ENCODE measurements at regions not wholly inside any gene's neighbourhood (a gene's known extent, or its start where the extent isn't known, plus 50 kb on each side); places are given as distances from the start of the nearest gene placed in this dataset.

- Histone ChIP-seq H2AK5ac (ENCODE audit: low read length, severe bottlenecking) (no peak overlapping the region), H3K4me2 (ENCODE audit: low read length, poor library complexity, severe bottlenecking) (no peak overlapping the region), H3K36me3 (ENCODE audit: control insufficient read depth in 1 of 2, insufficient read depth in 2 of 2, low read depth in 1 of 2, low read length in 2 of 2) (no peaks in the 10 kb centered on the region), H3K14ac (ENCODE audit: low read length in 2 of 2) (no peak overlapping the region), H3K79me1 (replicated peaks; ENCODE audit: low read length, poor library complexity, severe bottlenecking) (no peaks in the 10 kb centered on the region), H3K27ac (ENCODE audit: low read length, poor library complexity, severe bottlenecking) (no peak overlapping the region), H3K18ac (ENCODE audit: low read depth in 1 of 2, low read length in 2 of 2) (no peak overlapping the region), H2BK15ac (ENCODE audit: low read depth, poor library complexity, severe bottlenecking) (no peak overlapping the region), H4K8ac (ENCODE audit: low read length) (no peak overlapping the region), H3K27me3 (ENCODE audit: control insufficient read depth in 1 of 2, insufficient read depth in 1 of 2, low read length in 2 of 2) (no peaks in the 10 kb centered on the region), H3K4ac (ENCODE audit: low read depth in 1 of 2, low read length in 2 of 2) (no peak overlapping the region), H3K23ac (ENCODE audit: low read length in 2 of 2) (no peak overlapping the region), H3K4me1 (ENCODE audit: control insufficient read depth, insufficient read depth, low read depth, low read length) (no peaks in the 10 kb centered on the region), H3K9me3 (ENCODE audit: control insufficient read depth, low read length) (no peaks in the 10 kb centered on the region), H2AFZ (ENCODE audit: low read depth, low read length) (no peak overlapping the region), H2BK120ac (ENCODE audit: low read depth, low read length) (no peak overlapping the region), H4K91ac (ENCODE audit: low read length) (no peak overlapping the region), H3K4me3 (ENCODE audit: insufficient read depth in 1 of 2, low read depth in 1 of 2, low read length in 2 of 2) (no peak overlapping the region), H3K9ac (ENCODE audit: low read length) (no peak overlapping the region), H2BK12ac (ENCODE audit: low read length in 2 of 2) (no peak overlapping the region), H2BK5ac (ENCODE audit: low read depth, low read length, poor library complexity, severe bottlenecking) (no peak overlapping the region)
- DNase-seq, result no peak
- 93% methylated on average over 3 of the region's 4 CpGs for WGBS
Observed at GRCh38 chr2:153299809-153300208, 178.8 kb downstream of the RPRM start.

- H2BK12ac ChIP-seq (ENCODE audit: low read length in 2 of 2), result no peak overlapping the region
- 75% methylated on average over 3 of the region's 3 CpGs for WGBS
- H3K4ac ChIP-seq (ENCODE audit: low read depth in 1 of 2, low read length in 2 of 2), result no peak overlapping the region
- no peak overlapping the region for H3K23ac ChIP-seq (ENCODE audit: low read length in 2 of 2)
- no peaks in the 10 kb centered on the region for H3K79me1 ChIP-seq (replicated peaks; ENCODE audit: low read length, poor library complexity, severe bottlenecking)
- no peak overlapping the region for H2BK120ac ChIP-seq (ENCODE audit: low read depth, low read length)
- no peaks in the 10 kb centered on the region for H3K36me3 ChIP-seq (ENCODE audit: control insufficient read depth in 1 of 2, insufficient read depth in 2 of 2, low read depth in 1 of 2, low read length in 2 of 2)
- H2AFZ ChIP-seq (ENCODE audit: low read depth, low read length), result no peak overlapping the region
- no peaks in the 10 kb centered on the region for H3K4me1 ChIP-seq (ENCODE audit: control insufficient read depth, insufficient read depth, low read depth, low read length)
- no peak overlapping the region for H2AK5ac ChIP-seq (ENCODE audit: low read length, severe bottlenecking)
- H3K27ac ChIP-seq (ENCODE audit: low read length, poor library complexity, severe bottlenecking), result no peak overlapping the region
- no peaks in the 10 kb centered on the region for H3K27me3 ChIP-seq (ENCODE audit: control insufficient read depth in 1 of 2, insufficient read depth in 1 of 2, low read length in 2 of 2)
- no peak overlapping the region for H3K4me3 ChIP-seq (ENCODE audit: insufficient read depth in 1 of 2, low read depth in 1 of 2, low read length in 2 of 2)
- no peak for DNase-seq
- H2BK5ac ChIP-seq (ENCODE audit: low read depth, low read length, poor library complexity, severe bottlenecking), result no peak overlapping the region
- no peak overlapping the region for H3K18ac ChIP-seq (ENCODE audit: low read depth in 1 of 2, low read length in 2 of 2)
- H3K9ac ChIP-seq (ENCODE audit: low read length), result no peak overlapping the region
- no peak overlapping the region for H4K91ac ChIP-seq (ENCODE audit: low read length)
- H3K14ac ChIP-seq (ENCODE audit: low read length in 2 of 2), result no peak overlapping the region
- H3K9me3 ChIP-seq (ENCODE audit: control insufficient read depth, low read length), result no peaks in the 10 kb centered on the region
- no peak overlapping the region for H3K4me2 ChIP-seq (ENCODE audit: low read length, poor library complexity, severe bottlenecking)
- no peak overlapping the region for H2BK15ac ChIP-seq (ENCODE audit: low read depth, poor library complexity, severe bottlenecking)
- H4K8ac ChIP-seq (ENCODE audit: low read length), result no peak overlapping the region
Observed at GRCh38 chr2:153299217-153299616, 179.3 kb downstream of the RPRM start.

GRCh38 chr2:153294199-153294786, 184.3 kb downstream of the RPRM start:
- Histone ChIP-seq H3K9ac (ENCODE audit: low read length) (no peak overlapping the region), H2AFZ (ENCODE audit: low read depth, low read length) (no peak overlapping the region), H2BK12ac (ENCODE audit: low read length in 2 of 2) (no peak overlapping the region), H3K18ac (ENCODE audit: low read depth in 1 of 2, low read length in 2 of 2) (no peak overlapping the region), H3K4me3 (ENCODE audit: insufficient read depth in 1 of 2, low read depth in 1 of 2, low read length in 2 of 2) (no peak overlapping the region), H2BK120ac (ENCODE audit: low read depth, low read length) (no peak overlapping the region), H2AK5ac (ENCODE audit: low read length, severe bottlenecking) (no peak overlapping the region), H3K79me1 (replicated peaks; ENCODE audit: low read length, poor library complexity, severe bottlenecking) (no peaks in the 10 kb centered on the region), H3K4me2 (ENCODE audit: low read length, poor library complexity, severe bottlenecking) (no peak overlapping the region), H3K9me3 (ENCODE audit: control insufficient read depth, low read length) (no peaks in the 10 kb centered on the region), H2BK5ac (ENCODE audit: low read depth, low read length, poor library complexity, severe bottlenecking) (no peak overlapping the region), H3K27ac (ENCODE audit: low read length, poor library complexity, severe bottlenecking) (no peak overlapping the region), H3K4me1 (ENCODE audit: control insufficient read depth, insufficient read depth, low read depth, low read length) (no peaks in the 10 kb centered on the region), H4K8ac (ENCODE audit: low read length) (no peak overlapping the region), H2BK15ac (ENCODE audit: low read depth, poor library complexity, severe bottlenecking) (no peak overlapping the region), H3K14ac (ENCODE audit: low read length in 2 of 2) (no peak overlapping the region), H3K36me3 (ENCODE audit: control insufficient read depth in 1 of 2, insufficient read depth in 2 of 2, low read depth in 1 of 2, low read length in 2 of 2) (no peaks in the 10 kb centered on the region), H3K4ac (ENCODE audit: low read depth in 1 of 2, low read length in 2 of 2) (no peak overlapping the region), H3K23ac (ENCODE audit: low read length in 2 of 2) (no peak overlapping the region), H3K27me3 (ENCODE audit: control insufficient read depth in 1 of 2, insufficient read depth in 1 of 2, low read length in 2 of 2) (no peaks in the 10 kb centered on the region), H4K91ac (ENCODE audit: low read length) (no peak overlapping the region)
- DNase-seq, result no peak
- 55% methylated on average over 2 of the region's 2 CpGs for WGBS

GRCh38 chr2:153291718-153292117, 186.8 kb downstream of the RPRM start:
- 87% methylated on average over 3 of the region's 5 CpGs for WGBS
- H2BK15ac ChIP-seq (ENCODE audit: low read depth, poor library complexity, severe bottlenecking), result no peak overlapping the region
- no peak overlapping the region for H3K4ac ChIP-seq (ENCODE audit: low read depth in 1 of 2, low read length in 2 of 2)
- H2BK120ac ChIP-seq (ENCODE audit: low read depth, low read length), result no peak overlapping the region
- H3K36me3 ChIP-seq (ENCODE audit: control insufficient read depth in 1 of 2, insufficient read depth in 2 of 2, low read depth in 1 of 2, low read length in 2 of 2), result no peaks in the 10 kb centered on the region
- H3K9me3 ChIP-seq (ENCODE audit: control insufficient read depth, low read length), result no peaks in the 10 kb centered on the region
- H3K4me1 ChIP-seq (ENCODE audit: control insufficient read depth, insufficient read depth, low read depth, low read length), result peaks cover 3% of the 10 kb centered on the region
- no peak overlapping the region for H3K23ac ChIP-seq (ENCODE audit: low read length in 2 of 2)
- no peak overlapping the region for H4K91ac ChIP-seq (ENCODE audit: low read length)
- H3K79me1 ChIP-seq (replicated peaks; ENCODE audit: low read length, poor library complexity, severe bottlenecking), result no peaks in the 10 kb centered on the region
- no peak overlapping the region for H3K18ac ChIP-seq (ENCODE audit: low read depth in 1 of 2, low read length in 2 of 2)
- no peak overlapping the region for H2BK12ac ChIP-seq (ENCODE audit: low read length in 2 of 2)
- no peak overlapping the region for H3K27ac ChIP-seq (ENCODE audit: low read length, poor library complexity, severe bottlenecking)
- H3K14ac ChIP-seq (ENCODE audit: low read length in 2 of 2), result no peak overlapping the region
- H3K4me3 ChIP-seq (ENCODE audit: insufficient read depth in 1 of 2, low read depth in 1 of 2, low read length in 2 of 2), result no peak overlapping the region
- no peak overlapping the region for H2BK5ac ChIP-seq (ENCODE audit: low read depth, low read length, poor library complexity, severe bottlenecking)
- H2AFZ ChIP-seq (ENCODE audit: low read depth, low read length), result no peak overlapping the region
- H3K27me3 ChIP-seq (ENCODE audit: control insufficient read depth in 1 of 2, insufficient read depth in 1 of 2, low read length in 2 of 2), result no peaks in the 10 kb centered on the region
- H4K8ac ChIP-seq (ENCODE audit: low read length), result no peak overlapping the region
- DNase-seq, result no peak
- H2AK5ac ChIP-seq (ENCODE audit: low read length, severe bottlenecking), result no peak overlapping the region
- no peak overlapping the region for H3K4me2 ChIP-seq (ENCODE audit: low read length, poor library complexity, severe bottlenecking)
- H3K9ac ChIP-seq (ENCODE audit: low read length), result no peak overlapping the region

Measured in mesenchymal stem cell (in vitro differentiated cells and primary cell).